K562 (cell line): ENCODE measurements at regions not wholly inside any gene's neighbourhood (a gene's known extent, or its start where the extent isn't known, plus 50 kb on each side); places are given as distances from the start of the nearest gene placed in this dataset.
A peak's percentile ranks its signal among the peaks of the same experiment; 100 is the strongest.

Experiments used
- CREM ChIP-seq: IDR thresholded peaks from 2 replicates; pipeline ENCODE4 v1.6.1; 2014; ENCODE audit warnings: antibody characterized with exemption, low read depth
- FOXM1 ChIP-seq, 2 experiments: fragments of 450-650 bp in 1 of 2; sonication (generic) in 1 of 2; formaldehyde crosslinking in 1 of 2; IDR thresholded peaks; 2 replicates each; pipeline versions ENCODE4 v1.6.1 to v1.9.0; 2017 to 2022; ENCODE audit warnings: low read depth in 2 of 2, mild to moderate bottlenecking in 2 of 2, missing genetic modification reagents in 1 of 2, moderate library complexity in 1 of 2
- GTF2E2 ChIP-seq: fragments of 200-800 bp; sonication (Bioruptor generic); IDR thresholded peaks from 2 replicates; pipeline ENCODE4 v1.6.1; 2016; ENCODE audit warnings: missing genetic modification characterization, missing compliant biosample characterization
- SRSF7 ChIP-seq: fragments of 200-400 bp; formaldehyde crosslinking; optimal IDR thresholded peaks from 2 replicates; pipeline ENCODE3; 2017; ENCODE audit warnings: mild to moderate bottlenecking, low read depth, low read length
- THRAP3 ChIP-seq: fragments of 450-650 bp; IDR thresholded peaks from 2 replicates; pipeline ENCODE4 v1.6.1; 2016; ENCODE audit warnings: mild to moderate bottlenecking, inconsistent platforms, borderline replicate concordance
- ZNF12 ChIP-seq: sonication (generic); formaldehyde crosslinking; IDR thresholded peaks from 2 replicates; pipeline ENCODE4 v1.4.0; 2020; ENCODE audit warnings: mild to moderate bottlenecking, missing genetic modification reagents
- TF ChIP-seq, protein P1 (sequence below): sonication (generic); formaldehyde crosslinking; IDR thresholded peaks from 2 replicates; pipeline ENCODE4 v1.8.0; 2022; ENCODE audit warnings: missing genetic modification reagents, mild to moderate bottlenecking, borderline replicate concordance
- TF ChIP-seq, protein P2 (sequence below), 2 experiments: fragments of 450-650 bp in 1 of 2; sonication (generic) in 1 of 2; formaldehyde crosslinking; conservative IDR thresholded peaks; 2 replicates each; pipeline versions ENCODE4 v1.4.0 to v1.8.1; 2020 to 2022; ENCODE audit warnings: mild to moderate bottlenecking in 1 of 2, missing genetic modification reagents in 1 of 2
- TF ChIP-seq, protein P3 (sequence below): IDR thresholded peaks from 2 replicates; pipeline ENCODE4 v1.6.1; 2012; ENCODE audit warnings: low read depth, low read length, improper control_type of control experiment, borderline replicate concordance
- TF ChIP-seq, protein P4 (sequence below): fragments of 250-450 bp; sonication (Bioruptor Pico); IDR thresholded peaks from 2 replicates; pipeline ENCODE4 v1.5.0; 2022; ENCODE audit warnings: mild to moderate bottlenecking
- TF ChIP-seq, protein P5 (sequence below): fragments of 200-800 bp; sonication (Bioruptor generic); IDR thresholded peaks from 2 replicates; pipeline ENCODE4 v1.6.1; 2016; ENCODE audit warnings: missing genetic modification characterization, missing compliant biosample characterization

DNA sequence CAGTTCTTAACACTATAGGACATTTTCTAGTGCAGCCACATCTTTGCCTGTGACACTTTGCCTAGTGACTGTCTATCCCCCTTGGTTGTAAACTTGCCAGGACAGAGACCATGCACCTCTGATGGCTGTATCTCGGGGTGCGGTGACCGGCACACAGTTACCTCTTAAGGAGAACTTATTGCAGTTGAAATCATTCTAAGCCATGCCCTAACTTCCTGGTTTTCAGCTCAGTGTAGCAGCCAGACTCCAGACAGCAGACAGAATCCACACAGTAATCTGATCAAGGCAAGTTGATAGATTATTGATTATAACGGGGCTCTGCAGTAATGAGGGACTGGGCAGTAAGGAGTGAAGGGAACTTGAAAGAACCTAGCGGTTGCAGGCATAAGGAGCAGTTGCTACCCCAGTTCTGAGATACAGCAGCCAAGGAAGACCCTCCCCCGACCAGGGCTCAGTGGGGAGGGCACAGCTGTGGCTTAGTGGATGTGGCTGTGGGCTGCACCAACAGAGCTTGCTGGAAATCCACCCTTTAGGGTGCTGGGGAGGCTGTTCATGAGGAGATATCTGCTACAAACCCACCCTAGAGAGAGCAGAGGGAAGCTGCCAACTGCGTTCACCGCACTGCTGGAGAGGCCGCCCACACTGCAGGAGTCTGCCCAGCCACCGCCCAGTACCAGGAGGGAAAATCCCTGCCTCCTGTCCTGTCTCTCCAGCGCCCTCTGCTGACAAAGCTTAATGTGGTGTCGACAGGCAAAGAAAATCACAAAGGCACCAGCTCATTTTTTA, 58.2 kb upstream of the BEGAIN start (continued):
- TF ChIP-seq, protein P1, sequence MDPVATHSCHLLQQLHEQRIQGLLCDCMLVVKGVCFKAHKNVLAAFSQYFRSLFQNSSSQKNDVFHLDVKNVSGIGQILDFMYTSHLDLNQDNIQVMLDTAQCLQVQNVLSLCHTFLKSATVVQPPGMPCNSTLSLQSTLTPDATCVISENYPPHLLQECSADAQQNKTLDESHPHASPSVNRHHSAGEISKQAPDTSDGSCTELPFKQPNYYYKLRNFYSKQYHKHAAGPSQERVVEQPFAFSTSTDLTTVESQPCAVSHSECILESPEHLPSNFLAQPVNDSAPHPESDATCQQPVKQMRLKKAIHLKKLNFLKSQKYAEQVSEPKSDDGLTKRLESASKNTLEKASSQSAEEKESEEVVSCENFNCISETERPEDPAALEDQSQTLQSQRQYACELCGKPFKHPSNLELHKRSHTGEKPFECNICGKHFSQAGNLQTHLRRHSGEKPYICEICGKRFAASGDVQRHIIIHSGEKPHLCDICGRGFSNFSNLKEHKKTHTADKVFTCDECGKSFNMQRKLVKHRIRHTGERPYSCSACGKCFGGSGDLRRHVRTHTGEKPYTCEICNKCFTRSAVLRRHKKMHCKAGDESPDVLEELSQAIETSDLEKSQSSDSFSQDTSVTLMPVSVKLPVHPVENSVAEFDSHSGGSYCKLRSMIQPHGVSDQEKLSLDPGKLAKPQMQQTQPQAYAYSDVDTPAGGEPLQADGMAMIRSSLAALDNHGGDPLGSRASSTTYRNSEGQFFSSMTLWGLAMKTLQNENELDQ (CRISPR knock-in tag) = no peak
- TF ChIP-seq THRAP3 (no peak), GTF2E2 (tag) (no peak), CREM (peak; percentile 54), FOXM1 (IDR thresholded peaks at IDR 0.05; ENCODE audit: low read depth) (no peak), FOXM1 (CRISPR knock-in tag; IDR thresholded peaks at IDR 0.05; ENCODE audit: low read depth) (no peak), ZNF12 (CRISPR knock-in tag) (no peak), SRSF7 (no peak)
- TF ChIP-seq, protein P2, sequence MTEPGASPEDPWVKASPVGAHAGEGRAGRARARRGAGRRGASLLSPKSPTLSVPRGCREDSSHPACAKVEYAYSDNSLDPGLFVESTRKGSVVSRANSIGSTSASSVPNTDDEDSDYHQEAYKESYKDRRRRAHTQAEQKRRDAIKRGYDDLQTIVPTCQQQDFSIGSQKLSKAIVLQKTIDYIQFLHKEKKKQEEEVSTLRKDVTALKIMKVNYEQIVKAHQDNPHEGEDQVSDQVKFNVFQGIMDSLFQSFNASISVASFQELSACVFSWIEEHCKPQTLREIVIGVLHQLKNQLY (CRISPR knock-in tag; conservative IDR thresholded peaks at IDR 0.05) = no peak
- TF ChIP-seq, protein P3, sequence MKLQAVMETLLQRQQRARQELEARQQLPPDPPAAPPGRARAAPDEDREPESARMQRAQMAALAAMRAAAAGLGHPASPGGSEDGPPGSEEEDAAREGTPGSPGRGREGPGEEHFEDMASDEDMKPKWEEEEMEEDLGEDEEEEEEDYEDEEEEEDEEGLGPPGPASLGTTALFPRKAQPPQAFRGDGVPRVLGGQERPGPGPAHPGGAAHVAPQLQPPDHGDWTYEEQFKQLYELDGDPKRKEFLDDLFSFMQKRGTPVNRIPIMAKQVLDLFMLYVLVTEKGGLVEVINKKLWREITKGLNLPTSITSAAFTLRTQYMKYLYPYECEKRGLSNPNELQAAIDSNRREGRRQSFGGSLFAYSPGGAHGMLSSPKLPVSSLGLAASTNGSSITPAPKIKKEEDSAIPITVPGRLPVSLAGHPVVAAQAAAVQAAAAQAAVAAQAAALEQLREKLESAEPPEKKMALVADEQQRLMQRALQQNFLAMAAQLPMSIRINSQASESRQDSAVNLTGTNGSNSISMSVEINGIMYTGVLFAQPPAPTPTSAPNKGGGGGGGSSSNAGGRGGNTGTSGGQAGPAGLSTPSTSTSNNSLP = 0 out of 2 replicates have a peak, but pooled peaks have one; percentile 49
- TF ChIP-seq, protein P4, sequence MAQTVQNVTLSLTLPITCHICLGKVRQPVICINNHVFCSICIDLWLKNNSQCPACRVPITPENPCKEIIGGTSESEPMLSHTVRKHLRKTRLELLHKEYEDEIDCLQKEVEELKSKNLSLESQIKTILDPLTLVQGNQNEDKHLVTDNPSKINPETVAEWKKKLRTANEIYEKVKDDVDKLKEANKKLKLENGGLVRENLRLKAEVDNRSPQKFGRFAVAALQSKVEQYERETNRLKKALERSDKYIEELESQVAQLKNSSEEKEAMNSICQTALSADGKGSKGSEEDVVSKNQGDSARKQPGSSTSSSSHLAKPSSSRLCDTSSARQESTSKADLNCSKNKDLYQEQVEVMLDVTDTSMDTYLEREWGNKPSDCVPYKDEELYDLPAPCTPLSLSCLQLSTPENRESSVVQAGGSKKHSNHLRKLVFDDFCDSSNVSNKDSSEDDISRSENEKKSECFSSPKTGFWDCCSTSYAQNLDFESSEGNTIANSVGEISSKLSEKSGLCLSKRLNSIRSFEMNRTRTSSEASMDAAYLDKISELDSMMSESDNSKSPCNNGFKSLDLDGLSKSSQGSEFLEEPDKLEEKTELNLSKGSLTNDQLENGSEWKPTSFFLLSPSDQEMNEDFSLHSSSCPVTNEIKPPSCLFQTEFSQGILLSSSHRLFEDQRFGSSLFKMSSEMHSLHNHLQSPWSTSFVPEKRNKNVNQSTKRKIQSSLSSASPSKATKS (CRISPR knock-in tag) = no peak
- TF ChIP-seq, protein P5, sequence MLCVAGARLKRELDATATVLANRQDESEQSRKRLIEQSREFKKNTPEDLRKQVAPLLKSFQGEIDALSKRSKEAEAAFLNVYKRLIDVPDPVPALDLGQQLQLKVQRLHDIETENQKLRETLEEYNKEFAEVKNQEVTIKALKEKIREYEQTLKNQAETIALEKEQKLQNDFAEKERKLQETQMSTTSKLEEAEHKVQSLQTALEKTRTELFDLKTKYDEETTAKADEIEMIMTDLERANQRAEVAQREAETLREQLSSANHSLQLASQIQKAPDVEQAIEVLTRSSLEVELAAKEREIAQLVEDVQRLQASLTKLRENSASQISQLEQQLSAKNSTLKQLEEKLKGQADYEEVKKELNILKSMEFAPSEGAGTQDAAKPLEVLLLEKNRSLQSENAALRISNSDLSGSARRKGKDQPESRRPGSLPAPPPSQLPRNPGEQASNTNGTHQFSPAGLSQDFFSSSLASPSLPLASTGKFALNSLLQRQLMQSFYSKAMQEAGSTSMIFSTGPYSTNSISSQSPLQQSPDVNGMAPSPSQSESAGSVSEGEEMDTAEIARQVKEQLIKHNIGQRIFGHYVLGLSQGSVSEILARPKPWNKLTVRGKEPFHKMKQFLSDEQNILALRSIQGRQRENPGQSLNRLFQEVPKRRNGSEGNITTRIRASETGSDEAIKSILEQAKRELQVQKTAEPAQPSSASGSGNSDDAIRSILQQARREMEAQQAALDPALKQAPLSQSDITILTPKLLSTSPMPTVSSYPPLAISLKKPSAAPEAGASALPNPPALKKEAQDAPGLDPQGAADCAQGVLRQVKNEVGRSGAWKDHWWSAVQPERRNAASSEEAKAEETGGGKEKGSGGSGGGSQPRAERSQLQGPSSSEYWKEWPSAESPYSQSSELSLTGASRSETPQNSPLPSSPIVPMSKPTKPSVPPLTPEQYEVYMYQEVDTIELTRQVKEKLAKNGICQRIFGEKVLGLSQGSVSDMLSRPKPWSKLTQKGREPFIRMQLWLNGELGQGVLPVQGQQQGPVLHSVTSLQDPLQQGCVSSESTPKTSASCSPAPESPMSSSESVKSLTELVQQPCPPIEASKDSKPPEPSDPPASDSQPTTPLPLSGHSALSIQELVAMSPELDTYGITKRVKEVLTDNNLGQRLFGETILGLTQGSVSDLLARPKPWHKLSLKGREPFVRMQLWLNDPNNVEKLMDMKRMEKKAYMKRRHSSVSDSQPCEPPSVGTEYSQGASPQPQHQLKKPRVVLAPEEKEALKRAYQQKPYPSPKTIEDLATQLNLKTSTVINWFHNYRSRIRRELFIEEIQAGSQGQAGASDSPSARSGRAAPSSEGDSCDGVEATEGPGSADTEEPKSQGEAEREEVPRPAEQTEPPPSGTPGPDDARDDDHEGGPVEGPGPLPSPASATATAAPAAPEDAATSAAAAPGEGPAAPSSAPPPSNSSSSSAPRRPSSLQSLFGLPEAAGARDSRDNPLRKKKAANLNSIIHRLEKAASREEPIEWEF (CRISPR knock-in tag) = no peak
